Retinal pigment epithelial cell (primary cell): ENCODE measurements at regions not wholly inside any gene's neighbourhood (a gene's known extent, or its start where the extent isn't known, plus 50 kb on each side); places are given as distances from the start of the nearest gene placed in this dataset.
"Not testable (repeated sequence)": the region's sequence is repeated elsewhere in the genome, so short reads cannot be mapped to it uniquely, and the experiment has no call there.

ENCODE experiments used
- DNase-seq: peaks from one replicate; pipeline ENCODE4 v3.0.0-alpha.2; 2010; ENCODE audit warnings: low read depth
- H3K4me3 ChIP-seq: 2 replicates; pipeline ENCODE4 v1.5.1; 2011; ENCODE audit warnings: mild to moderate bottlenecking, low read length, control low read depth, moderate library complexity
- CTCF ChIP-seq: conservative IDR thresholded peaks from 2 replicates; pipeline ENCODE4 v1.5.1; 2011; ENCODE audit warnings: low read depth, low read length, control low read depth, inconsistent platforms

- no peak for TF ChIP-seq CTCF
- no peak for DNase-seq
- H3K4me3 ChIP-seq: no peak overlapping the region
Observed at GRCh38 chr11:71321433-71322191, 69.2 kb upstream of the SHANK2 start.

- TF ChIP-seq CTCF: no peak
- no peak overlapping the region for H3K4me3 ChIP-seq
- no peak for DNase-seq
Observed at GRCh38 chr11:71316701-71317100, 64.3 kb upstream of the SHANK2 start.

GRCh38 chr11:71312616-71313015 lies 60.2 kb upstream of the SHANK2 start:
- not testable (repeated sequence) for DNase-seq, H3K4me3 ChIP-seq

GRCh38 chr11:71311928-71312510 lies 59.6 kb upstream of the SHANK2 start:
- DNase-seq: no peak
- TF ChIP-seq CTCF: no peak
- no peak overlapping the region for H3K4me3 ChIP-seq

- H3K4me3 ChIP-seq: no peak overlapping the region
- DNase-seq: no peak
- TF ChIP-seq CTCF: no peak
Observed at GRCh38 chr11:71311176-71311925, 59.0 kb upstream of the SHANK2 start.

GRCh38 chr11:71310184-71310583 lies 57.8 kb upstream of the SHANK2 start:
- no peak overlapping the region for H3K4me3 ChIP-seq
- no peak for DNase-seq
- TF ChIP-seq CTCF: no peak

- no peak overlapping the region for H3K4me3 ChIP-seq
- DNase-seq: no peak
- no peak for TF ChIP-seq CTCF
Observed at GRCh38 chr11:71309611-71310010, 57.2 kb upstream of the SHANK2 start.
